GM18867 (cell line): ENCODE measurements at regions not wholly inside any gene's neighbourhood (a gene's known extent, or its start where the extent isn't known, plus 50 kb on each side); places are given as distances from the start of the nearest gene placed in this dataset.

Experiments
- ATAC-seq: cut with Tn5 transposase; IDR thresholded peaks from one replicate; pipeline ENCODE4 v1.9.1; 2021; ENCODE audit warnings: mild to moderate bottlenecking, moderate library complexity; ENCODE audit not compliant: unreplicated experiment

DNA sequence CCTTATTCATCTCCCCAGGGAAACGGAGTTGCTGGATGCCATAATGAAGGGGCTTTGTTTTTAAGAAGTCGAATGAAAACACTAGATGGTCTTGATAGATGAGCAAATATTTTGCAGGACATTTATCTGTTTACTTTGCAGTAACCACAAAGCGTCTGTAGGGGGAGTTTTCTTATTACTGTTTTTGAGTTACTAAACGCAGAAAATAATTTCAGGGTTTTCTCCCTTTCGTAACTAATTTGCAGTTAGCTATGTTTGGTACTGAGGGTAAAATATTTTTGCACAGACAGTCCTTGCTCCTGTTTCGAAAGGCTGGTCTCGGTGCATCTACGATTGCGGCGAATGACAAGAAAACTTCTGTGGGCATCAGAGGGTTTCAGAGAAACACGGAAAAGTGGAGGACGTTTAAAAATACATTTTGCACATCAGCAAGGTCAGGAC, 505.6 kb upstream of the MKI67 start:
- no peak for ATAC-seq

DNA sequence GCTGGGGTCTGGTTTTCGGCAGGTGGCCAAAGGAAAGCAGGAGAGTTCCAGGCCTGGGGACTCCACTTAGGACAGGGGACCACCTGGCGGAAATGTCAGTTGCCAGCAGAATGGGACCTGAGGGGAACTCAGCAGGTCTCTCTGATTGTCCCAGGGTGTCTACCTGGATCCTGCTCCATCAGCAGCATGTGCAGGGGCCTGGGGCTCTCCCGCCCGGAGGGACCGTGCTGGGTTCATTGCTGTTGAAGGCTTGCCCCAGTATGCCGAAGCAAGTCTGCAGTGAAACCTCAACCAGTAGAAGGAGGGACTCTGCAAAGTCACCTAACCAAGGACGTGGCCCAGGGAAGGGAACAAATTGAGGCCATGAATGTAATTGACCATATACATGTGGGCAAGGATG, 506.5 kb upstream of the MKI67 start:
- no peak for ATAC-seq

DNA sequence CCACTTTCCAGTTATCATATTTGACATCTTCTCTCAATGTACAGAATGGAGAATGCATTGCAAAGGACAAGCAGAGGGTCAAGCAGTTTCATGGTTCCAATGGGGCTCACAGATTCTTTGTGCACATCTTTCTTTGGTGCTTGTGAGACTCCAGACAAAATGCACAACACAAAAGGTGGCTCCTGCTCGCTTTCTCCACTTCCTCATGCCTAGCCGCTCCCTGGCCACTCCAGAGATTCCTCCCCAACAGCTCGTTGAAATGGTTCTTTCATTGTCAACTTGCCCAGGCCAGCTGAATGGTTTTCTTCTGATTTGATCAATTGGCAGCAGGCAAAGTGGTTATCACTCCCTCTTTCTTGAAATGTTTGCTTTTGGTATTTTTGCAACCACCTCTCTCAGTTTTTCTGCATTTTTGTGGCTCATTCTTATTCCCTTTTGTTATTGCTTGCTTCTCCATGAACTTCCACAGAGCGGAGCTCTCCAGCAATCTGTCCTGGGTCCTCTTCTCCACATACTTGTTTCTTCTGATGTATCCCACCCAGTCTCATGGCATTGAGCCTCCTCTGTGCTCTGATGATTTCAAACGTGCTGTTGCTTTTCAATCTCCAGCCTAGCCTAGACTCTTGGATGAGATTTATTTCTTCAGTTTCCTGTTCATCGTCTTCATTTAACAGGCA, 507.8 kb upstream of the MKI67 start:
- ATAC-seq, result no peak

DNA sequence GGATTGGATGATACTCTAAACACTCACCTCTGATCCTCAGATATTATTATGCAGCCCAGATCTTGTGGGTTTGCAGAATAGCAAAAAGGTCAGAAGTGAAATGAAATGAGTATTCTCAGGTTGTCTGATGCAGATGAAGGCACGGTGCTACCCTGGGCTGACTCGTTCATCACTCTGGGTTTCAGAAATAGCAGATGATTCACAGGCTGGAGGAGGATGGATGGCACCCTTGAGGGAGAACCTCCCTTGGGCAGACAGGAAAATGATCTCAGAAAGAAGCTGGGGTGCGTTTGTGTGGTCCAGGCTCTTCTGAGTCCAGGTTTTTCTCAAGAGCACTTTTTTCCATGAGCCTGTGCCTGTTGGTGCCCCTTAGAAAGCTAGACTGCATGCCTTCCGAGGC, 515.8 kb upstream of the MKI67 start:
- no peak for ATAC-seq

DNA sequence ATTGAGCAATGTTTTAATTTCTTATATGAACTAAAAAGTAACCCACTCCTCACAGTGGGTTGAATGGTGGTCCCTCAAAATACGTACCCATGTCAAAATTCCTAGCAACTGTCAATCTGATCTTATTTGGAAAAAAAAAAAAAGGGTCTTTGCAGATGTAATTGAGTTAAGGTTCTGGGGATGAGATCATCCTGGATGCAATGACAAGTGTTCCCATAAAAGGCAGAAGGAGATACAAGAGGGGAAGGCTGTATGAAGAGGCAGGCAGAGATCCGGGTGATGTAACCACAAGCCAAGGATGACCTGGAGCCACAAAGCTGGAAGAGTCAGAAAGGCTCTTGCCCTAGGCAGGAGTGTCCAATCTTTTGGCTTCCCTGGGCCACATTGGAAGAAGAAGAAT, 516.3 kb upstream of the MKI67 start:
- no peak for ATAC-seq

DNA sequence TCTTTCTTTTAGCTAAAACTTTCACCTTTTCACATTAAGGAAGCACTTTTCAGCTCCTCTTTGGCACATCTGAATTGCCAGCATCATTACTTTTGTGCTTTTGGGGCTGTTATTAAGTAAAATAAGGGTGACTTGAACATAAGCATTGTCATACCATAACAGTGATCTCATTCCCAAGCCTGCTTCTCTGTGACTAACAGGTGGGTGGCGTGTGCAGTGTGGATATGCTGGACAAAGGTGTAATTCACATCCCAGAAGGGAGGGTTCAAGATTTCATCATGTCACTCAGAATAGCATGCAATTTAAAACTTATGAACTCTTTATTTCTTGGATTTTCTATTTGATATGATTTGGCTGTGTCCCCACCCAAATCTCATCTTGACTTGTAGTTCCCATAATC, 517.4 kb upstream of the MKI67 start:
- ATAC-seq, result no peak

DNA sequence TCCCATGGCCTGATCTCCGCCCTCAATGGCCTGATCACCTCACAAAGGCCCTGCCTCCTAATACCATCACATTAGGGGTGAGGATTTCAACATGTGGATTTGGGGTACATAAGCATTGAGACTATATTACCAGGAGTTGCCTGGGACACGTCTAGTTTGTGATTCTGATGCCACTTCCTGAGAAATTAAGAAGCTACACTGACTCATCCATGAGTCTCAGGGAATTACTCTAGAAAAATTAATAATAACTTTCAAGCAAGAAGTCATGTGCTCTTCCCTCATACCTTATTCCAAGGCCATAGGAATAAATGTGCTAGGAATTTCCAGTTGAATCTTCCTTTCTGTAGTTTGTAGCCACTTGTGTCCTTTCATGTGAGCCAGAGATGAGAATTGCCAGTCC, 519.3 kb upstream of the MKI67 start:
- no peak for ATAC-seq

DNA sequence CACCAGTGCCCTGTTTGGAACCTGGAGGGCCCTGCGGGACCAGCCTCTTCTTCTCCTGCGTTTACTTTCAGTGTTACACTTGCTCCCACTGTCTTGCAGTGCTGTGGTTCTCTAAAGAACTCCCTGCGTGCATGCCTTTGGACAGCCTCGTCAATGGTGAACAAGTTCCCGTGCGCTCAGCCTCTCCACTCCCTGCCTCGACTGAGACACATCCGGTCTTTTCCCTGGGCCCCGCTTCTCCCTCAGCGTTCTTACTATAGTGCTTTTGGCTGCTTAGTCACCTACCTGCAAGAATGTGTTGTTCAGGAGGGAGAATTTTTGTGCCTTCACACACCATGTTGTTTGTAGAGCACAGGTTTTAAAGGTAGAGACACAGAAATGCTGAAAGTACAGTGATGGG, 520.7 kb upstream of the MKI67 start:
- no peak for ATAC-seq

DNA sequence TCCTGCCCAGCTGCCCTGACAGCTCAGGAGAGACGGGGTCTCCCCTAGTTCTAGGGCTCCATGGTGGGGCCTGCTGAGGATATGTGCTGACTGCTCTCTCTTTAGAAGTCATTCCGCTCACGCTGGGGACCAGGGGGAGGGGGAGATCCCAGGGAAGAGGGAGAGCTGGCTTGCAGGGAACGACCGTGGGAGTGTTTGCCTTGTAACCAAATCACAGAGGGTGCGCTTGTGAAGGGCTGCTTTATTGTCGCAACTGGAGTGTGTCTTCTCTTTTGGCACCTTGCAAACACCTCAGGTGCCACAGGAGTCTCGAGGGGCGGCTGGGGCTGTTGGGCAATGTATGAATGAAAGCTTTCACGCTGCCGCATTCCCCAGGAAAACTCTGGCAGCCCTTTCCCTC, 531.3 kb upstream of the MKI67 start:
- no peak for ATAC-seq

DNA sequence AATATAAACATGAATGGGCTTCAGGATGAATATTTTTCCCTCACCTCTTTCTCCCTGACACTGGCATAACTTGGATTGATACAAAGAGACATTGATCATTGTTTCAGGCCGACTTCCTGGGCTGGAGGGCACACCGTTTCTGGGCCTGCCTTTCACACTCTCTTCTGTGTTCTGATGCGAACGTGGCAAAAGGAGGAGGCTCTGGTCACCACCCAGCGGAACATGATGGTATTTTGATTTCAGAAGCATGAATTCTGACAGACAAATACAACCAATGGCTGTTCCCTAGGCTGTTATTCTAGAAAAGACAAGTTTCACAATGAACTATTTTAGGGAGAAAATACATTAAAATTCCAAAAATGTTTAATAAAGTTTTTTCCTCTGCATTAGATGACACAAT, 534.5 kb upstream of the MKI67 start:
- ATAC-seq, result no peak

DNA sequence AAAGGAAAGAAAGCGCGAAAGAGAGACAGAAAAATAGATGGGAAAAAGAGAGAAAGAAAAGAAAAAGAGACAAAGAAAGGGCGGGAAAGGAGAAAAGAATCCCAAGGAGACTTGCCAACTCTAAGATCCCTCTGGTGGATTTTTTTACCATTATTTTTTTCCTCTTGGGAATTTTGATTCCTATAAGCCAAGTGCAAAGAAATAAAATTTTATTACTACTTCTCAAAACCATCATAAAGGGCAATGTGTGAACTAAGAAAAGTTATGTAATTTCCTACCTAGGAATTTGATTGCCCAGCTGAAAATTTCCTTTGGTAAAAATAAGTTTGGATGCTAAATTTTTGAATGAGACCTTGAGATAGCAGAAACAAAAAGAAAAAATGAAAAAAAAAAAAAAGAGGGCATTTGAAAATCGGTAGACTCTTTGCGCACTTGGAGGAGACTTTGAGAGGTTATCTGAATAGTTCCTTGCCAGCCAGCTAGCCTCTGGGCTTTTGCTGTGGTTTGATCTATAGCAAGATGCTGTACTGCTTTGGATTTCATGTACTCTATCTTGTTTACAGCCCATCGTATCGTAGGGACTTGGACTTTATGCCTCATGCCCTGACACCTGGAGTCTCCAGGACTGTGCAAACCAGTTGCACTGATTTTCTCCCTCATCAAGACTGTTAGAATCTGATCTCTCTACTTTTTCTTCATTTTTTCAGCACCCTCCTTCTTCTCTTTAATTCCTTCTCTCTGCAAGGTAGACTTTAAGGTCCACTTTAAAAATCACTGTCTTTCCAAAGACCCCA, 535.4 kb upstream of the MKI67 start:
- no peak for ATAC-seq

DNA sequence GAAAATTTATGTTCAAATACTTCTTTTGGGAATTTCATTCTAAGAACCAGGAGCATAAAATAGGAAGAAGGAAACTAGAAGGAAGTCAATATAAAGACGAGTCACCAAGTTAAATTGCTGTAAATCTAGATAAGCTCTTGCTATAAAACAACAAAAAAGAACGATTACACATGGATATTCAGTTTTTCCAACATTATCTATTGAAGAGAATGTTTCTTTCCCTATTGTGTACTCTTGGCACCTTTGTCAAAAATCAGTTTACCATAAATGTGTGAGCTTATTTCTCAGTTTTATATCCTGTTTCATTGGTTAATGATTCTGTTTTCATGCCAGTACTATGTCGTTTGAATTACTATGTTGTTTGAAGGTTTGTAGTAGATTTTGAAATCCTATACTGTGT, 536.3 kb upstream of the MKI67 start:
- ATAC-seq, result no peak

DNA sequence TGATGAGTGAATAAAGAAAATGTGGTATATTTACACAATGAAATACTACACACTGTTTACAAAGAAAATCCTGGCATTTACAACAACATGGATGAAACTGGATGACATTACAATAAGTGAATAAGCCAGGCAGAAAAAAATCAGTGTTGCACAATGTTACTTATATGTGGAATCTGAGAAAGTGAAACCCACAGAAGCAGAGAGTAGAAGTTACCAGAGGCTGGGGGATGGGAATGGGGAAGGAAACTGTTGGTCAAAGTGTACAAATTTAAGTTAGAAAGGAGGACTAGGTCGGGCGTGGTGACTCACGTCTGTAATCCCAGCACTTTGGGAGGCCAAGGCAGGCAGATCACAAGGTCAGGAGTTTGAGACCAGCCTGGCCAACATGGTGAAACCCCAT, 538.5 kb upstream of the MKI67 start:
- ATAC-seq, result no peak

DNA sequence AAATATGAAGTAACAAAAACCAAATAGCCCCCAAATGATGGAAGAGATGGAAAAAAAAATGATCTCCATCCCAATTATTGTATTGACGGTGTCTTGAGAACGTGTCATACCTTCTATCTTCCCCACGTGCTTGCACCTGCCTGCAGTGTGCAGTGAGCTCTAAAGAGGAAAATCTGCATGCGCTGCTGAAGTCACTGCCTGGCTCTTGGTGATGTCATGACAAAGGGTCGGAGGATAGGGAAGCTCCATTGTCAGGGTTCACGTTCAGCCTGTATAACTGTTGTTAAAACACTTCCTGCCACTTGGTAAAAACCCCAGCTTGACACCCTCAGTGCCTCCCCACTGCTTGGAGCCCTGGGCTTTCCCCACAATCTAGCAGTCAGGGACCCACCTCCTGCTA, 549.2 kb upstream of the MKI67 start:
- no peak for ATAC-seq

DNA sequence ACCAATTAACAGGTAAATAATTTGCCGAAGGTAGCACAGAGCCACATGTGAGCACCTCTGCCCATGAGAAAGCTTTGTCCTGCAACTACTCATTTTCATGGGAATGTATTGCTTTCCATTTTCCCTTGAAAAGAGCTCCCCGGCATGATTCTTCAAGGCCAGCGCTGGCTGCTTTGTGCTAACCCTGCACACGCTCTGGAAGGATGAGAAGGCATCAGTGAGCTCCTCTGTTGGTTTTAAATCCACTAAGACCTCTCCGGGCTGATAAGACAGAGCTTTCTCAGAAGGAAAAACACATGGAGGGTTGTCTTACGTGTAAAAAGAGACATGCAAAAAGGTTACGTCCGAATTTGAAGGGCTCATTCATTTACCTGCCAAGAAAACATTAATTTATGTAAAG, 553.9 kb upstream of the MKI67 start:
- ATAC-seq, result no peak

DNA sequence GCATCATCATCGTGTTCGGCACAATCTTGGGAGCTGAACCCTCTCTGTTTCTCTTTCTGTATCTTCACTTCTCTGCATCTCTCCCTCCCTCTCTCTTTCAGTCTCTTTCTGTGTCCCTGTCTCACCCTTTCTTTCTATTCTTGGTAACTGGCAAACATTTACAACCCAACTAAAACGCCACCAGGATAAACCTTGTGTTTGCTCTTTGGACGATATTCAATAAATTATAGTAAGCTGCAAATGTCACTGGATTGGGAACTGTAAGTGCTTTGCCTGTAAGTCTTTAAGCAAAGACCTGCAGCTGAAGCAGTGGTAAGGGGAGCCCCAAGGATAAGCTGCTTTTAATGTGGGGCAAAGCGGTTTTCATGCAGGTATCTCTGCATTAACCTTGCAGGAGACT, 558.0 kb upstream of the MKI67 start:
- no peak for ATAC-seq

DNA sequence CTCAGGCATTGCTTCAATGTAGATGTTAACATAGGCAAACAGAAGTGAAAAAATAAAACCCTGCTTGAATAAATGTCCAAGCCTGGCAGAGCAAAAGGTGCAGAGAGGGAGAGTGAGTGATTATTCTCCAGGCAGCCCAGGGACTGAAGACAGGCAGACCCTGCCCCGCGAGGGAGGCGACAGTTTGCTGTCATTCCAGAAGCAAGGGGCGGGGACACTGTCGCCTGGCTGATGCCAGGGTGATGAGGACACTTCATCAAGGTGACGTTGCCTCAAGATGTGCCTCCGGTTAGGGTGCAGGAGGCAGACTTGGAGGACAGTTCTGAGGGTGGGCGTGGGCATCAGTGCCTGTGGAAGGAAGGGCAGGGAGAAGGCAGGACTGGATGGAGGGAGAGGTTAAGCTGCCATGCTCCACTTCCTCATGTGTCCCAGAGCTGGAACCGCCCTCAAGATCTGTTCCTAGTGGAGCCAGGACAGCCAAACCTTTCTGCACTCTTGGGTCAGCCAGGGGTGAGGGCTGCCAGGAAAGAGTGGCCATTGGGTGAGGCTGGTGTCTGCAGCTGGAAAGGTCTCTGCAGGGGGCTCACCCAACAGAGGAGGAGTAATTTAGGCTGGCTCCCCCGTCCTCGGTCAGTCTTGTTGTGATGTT, 560.5 kb upstream of the MKI67 start:
- ATAC-seq, result no peak

DNA sequence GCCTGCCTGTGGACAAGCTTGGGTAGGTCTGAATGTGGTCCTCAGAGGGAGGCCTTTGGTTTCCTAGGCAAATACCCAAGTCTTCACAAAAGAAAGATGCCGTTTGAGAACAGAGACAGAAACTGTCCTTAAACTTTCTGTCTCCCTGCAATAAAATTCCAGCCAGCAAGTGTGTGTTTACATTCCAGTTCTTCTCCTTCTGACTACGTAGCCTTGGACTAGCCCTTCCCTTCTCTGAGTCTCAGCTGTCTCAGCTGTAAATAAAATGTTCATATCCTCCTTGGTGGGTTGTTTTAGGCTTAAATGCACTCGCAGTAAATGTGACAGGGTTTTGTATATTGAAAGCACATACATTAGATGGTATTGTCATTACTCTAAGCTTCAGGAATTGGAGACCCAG, 561.2 kb upstream of the MKI67 start:
- ATAC-seq, result no peak

DNA sequence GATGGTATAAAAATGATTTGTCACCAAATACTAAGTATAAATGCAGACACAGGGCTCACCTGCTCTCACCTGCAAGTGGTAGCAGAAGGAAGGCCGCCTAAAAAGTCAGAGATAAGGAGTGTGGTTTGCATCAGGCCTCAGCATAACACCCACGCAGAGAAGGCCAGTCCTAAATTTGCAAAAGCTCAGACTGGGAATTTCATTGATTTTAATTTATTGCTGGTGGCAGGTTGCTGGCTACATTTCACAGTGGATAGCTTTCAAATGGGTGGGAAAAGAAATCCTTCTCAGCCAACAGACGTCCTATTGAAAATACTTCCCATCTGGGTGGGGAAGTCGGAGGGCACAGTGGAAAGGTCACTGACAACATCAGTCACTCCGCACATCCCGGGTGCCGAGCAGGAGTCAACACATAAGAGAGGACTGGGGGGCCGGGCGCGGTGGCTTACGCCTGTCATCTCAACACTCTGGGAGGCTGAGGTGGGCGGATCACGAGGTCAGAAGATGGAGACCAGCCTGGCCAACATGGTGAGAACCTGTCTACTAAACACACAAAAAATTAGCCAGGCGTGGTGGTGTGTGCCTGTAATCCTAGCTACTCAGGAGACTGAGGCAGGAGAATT, 561.8 kb upstream of the MKI67 start:
- ATAC-seq, result no peak

DNA sequence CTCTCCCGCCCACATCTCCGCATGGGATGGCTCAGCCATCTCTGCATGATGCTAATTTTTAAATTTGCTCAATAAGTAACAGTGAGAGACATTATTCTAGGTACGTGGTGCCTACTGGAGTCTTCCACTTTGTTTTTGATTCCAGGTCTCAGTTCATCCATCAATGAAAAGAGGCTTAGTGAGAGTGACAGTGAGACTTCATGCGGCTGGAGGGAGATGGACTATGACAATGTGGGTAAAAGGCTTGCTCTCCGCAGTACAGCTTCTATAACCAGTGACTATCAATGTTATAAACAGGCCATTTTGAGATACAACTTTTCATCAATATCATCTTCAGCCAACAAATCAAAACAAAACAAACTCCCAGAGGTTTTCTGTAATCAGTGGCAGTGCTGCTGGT, 563.4 kb upstream of the MKI67 start:
- no peak for ATAC-seq

DNA sequence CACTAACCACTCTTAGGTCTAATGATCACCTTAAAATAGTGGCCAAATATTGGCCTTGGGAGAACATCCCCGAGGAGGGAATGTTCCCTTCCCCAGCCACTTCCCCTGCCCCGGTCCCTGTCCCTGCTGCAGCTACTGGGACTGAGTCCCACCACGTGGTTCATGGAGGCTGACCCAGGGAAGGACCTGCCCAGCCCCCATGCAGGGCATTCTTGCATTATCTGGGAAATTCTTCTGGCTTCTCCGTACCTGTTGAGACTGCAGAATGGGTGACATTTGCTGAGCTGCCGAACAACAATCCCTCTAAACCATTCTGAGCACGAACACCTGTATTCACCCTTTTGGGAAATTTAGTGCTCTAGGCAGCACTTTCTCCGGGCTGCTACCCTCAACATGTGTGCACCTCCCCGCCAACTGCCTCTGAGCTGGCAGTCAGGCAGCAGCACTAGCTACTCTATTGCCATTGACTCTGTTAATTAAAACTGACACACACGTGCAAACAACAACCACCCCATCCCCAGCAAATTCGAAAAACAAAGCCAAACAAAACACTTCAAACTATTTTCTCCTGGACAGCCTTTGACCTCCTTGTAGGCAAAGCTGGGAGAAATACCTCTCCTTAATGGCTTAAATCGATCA, 567.4 kb upstream of the MKI67 start:
- no peak for ATAC-seq
